SK-N-MC (cell line): ENCODE measurements at regions not wholly inside any gene's neighbourhood (a gene's known extent, or its start where the extent isn't known, plus 50 kb on each side); places are given as distances from the start of the nearest gene placed in this dataset.

ENCODE experiments used
- EZH2 ChIP-seq: fragments of 200-600 bp; sonication (generic); IDR thresholded peaks from one replicate; pipeline ENCODE4 v1.6.1; 2017; ENCODE audit warnings: antibody characterized with exemption
- FOXP2 ChIP-seq: optimal IDR thresholded peaks from 2 replicates; pipeline ENCODE3; 2011; ENCODE audit warnings: mild to moderate bottlenecking, moderate library complexity; ENCODE audit not compliant: insufficient read depth; ENCODE audit errors: extremely low read length, control extremely low read depth
- POLR2AphosphoS5 ChIP-seq: IDR thresholded peaks from 2 replicates; pipeline ENCODE4 v1.6.1; 2012; ENCODE audit warnings: mild to moderate bottlenecking, low read depth, low read length, borderline replicate concordance

DNA sequence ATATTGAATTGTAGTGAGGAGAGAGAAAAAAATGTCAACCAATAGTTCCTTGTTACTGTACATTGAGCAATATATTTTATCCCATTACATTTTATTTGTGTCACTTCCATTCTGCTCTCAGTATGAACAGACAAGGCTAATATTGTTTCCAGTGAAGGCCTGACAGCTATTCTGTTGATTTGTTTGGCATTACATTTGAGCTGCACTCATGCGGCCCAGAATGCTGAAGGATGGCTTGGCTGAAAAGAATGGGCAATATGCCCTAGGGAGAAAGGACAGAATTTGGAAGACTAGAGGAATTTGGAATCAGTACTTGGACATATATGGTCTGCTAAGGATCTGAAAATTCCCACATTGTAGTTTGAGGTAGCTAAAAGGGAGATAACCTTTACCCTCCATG is 1294.4 kb downstream of the CDH8 start:
- TF ChIP-seq EZH2 = no peak
- TF ChIP-seq POLR2AphosphoS5 = no peak
- TF ChIP-seq FOXP2 = no peak
